Esophagus mucosa (tissue), 1 donor: ENCODE measurements at regions not wholly inside any gene's neighbourhood (a gene's known extent, or its start where the extent isn't known, plus 50 kb on each side); places are given as distances from the start of the nearest gene placed in this dataset.
"Not testable (repeated sequence)": the region's sequence is repeated elsewhere in the genome, so short reads cannot be mapped to it uniquely, and the experiment has no call there.

Source experiments
- ATAC-seq: fragments of 200-7000 bp; cut with Tn5 transposase; one replicate; pipeline ENCODE4 v1.9.1; 2020
- donor health status: DM: yes; HTN: yes; CAD: no.

GRCh38 chr14:84490081-84490480 lies 1039.9 kb upstream of the FLRT2 start:
- no peak for ATAC-seq

DNA sequence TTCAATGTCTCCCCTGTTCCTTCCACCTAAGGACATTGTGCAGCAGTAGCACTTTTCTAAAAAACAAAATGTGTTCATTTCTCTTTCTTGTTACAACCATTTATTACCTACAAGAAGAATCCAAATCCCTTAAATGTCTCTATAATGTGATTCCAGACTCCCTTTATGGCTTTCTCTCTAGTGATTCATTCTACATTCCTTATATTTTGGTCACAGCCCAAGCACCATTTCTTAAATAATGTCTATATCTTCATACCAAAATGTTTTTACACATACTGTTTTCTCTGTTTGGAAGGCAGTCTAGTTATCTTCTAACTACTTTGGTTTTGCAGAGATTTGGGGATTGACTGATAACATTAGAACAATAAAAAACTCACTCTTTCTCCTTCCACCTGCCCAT lies 1037.3 kb upstream of the FLRT2 start:
- no peak for ATAC-seq

- ATAC-seq = no peak
Measured at GRCh38 chr14:84493779-84494178, 1036.2 kb upstream of the FLRT2 start.

DNA sequence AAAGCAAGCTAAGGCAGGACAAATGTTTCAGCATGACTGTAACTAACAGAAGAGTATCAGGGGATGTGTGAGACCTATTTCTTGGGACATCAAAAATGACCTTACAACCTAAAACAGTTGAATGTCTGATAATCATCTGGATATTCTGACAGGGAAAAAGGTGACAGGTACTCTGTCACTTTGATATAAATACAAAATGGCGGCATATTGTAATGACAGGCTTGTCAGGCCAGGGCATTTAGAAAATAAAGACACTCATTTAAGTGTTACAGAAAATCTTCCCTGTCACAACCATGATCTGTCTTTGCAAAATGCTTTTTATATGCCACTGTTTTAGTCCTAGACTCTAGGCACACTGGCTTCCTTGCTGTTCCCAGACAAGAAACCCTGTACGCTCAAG lies 1033.3 kb upstream of the FLRT2 start:
- no peak for ATAC-seq

DNA sequence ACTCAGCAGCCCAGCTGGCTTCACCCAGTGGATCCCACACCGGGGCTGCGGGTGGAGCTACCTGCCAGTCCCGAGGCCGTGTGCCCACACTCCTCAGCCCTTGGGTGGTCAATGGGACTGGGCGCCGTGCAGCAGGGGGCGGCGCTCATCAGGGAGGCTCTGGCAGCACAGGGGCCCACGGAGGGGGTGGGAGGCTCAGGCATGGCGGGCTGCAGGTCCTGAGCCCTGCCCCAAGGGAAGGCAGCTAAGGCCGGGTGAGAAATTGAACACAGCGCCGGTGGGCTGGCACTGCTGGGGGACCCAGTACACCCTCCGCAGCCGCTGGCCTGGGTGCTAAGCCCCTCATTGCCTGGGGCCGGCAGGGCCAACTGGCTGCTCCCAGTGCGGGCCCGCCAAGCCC lies 1017.1 kb upstream of the FLRT2 start:
- not testable (repeated sequence) for ATAC-seq

GRCh38 chr14:84519836-84520235 lies 1010.1 kb upstream of the FLRT2 start:
- ATAC-seq = no peak

GRCh38 chr14:84520711-84521338 lies 1009.1 kb upstream of the FLRT2 start:
- ATAC-seq = no peak

- no peak for ATAC-seq
Measured at GRCh38 chr14:84523746-84524145, 1006.2 kb upstream of the FLRT2 start.

GRCh38 chr14:84527706-84528105 lies 1002.2 kb upstream of the FLRT2 start:
- ATAC-seq = no peak

- no peak for ATAC-seq
Measured at GRCh38 chr14:84532016-84532415, 997.9 kb upstream of the FLRT2 start.

GRCh38 chr14:84533181-84533725 lies 996.7 kb upstream of the FLRT2 start:
- ATAC-seq = no peak

DNA sequence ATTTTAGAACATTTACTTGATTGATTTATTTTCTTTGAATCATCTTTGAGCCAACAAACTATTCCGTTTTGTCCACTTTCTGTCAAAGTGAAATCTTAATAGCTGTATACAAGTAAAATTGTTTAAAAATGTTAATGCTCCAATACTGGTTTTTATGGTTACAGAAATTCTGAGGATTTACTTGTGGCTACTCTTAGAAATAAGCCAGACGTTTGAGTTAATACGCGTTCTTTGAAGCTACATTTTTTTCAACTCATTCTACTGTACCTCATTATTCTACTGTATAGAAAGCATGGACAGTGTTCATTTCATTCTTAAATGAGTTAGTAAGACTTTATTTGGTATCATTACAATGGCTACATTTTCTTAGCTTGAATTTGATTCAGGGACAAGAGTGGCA lies 996.2 kb upstream of the FLRT2 start:
- ATAC-seq = no peak

- no peak for ATAC-seq
Measured at GRCh38 chr14:84535484-84535883, 994.5 kb upstream of the FLRT2 start.

DNA sequence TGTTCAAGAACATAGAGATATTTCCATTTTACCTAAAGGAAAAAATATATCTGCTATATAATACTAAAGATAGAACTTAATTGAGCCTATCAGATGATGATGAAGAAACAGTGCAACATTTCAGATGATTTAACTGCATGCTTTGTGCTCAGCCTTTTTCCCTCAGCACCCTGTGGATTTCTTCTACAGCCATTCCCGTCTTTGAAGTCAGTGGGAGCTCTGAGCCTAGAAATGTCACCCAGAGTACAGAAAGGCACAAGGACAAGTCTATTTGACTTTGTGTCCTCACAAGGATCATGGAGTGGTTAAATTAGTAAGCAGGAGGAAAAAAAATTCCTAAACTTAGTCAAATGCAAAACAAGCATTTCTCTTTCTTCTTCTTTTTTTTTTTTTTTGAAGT lies 994.0 kb upstream of the FLRT2 start:
- no peak for ATAC-seq

DNA sequence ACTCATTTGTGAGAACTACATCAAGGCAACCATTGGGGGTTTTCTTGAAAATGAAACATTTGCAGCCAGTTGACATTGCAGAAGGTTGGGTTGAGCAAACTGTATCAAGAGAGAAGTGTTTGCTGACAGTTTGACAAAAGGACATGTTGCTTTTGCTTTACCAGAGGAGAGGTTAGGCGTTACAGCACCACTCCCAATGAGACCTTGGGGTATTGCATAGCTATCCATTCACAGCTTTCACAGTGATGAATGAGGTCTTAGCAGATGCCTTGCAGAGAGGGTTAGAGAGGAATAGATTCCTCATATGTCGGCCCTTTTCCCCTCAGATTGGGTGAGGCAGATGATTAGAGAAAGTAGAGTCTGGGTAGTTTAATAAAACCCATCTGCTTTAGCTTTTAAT lies 988.9 kb upstream of the FLRT2 start:
- no peak for ATAC-seq

DNA sequence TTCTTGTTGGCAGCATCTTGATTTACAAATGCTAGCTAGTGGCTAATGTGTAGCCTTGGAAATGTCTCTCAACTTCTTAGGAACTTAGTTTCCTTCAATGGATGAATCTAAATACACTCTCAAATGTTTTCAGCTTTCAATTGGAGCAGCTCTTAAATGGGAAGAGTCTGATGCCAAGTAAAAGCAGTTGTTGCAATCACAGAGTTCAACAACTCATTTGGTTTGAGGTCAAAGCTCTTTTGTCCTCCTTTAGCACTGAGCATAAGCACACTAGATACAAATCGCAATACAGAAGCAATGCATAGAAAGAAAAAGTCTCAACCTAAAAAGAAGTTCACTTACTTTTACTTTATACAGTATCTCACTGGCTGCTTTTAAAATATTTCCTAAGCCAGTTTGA lies 986.1 kb upstream of the FLRT2 start:
- no peak for ATAC-seq

DNA sequence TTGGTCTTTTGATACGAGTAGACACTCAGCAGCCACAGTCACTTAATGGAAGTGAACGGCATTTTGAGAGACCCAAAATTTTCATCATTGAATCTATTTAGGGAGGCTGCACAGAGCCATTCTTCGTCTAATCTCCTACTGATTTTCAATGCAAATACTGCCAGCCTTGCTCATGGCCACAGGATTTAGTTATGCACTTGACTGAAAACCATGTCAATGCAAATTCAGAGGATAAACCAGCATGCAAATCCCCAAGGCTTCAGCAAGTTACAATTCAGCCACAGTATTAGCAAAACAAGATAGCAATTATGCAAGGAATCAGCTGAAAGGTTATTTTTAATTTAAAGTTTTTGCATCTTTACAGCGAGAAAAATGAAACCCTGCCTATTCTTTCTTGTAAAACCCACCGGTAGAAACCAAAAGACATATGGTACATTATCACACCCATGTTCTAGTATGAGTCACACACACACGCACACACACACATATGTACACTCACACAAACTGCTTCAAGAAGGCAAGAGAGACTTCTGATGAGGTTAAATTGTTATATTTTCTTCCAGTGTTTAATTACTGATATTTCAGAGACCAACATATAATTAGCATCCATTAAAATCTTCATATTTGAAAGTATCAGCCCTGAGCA lies 985.3 kb upstream of the FLRT2 start:
- ATAC-seq = no peak

- no peak for ATAC-seq
Measured at GRCh38 chr14:84546236-84546635, 983.7 kb upstream of the FLRT2 start.

- no peak for ATAC-seq
Measured at GRCh38 chr14:84554136-84554535, 975.8 kb upstream of the FLRT2 start.

- ATAC-seq = no peak
Measured at GRCh38 chr14:84555493-84555892, 974.5 kb upstream of the FLRT2 start.

- no peak for ATAC-seq
Measured at GRCh38 chr14:84566109-84566508, 963.8 kb upstream of the FLRT2 start.

- no peak for ATAC-seq
Measured at GRCh38 chr14:84575681-84576080, 954.3 kb upstream of the FLRT2 start.

- no peak for ATAC-seq
Measured at GRCh38 chr14:84579292-84579691, 950.7 kb upstream of the FLRT2 start.

- no peak for ATAC-seq
Measured at GRCh38 chr14:84581041-84581440, 948.9 kb upstream of the FLRT2 start.

GRCh38 chr14:84584511-84584910 lies 945.4 kb upstream of the FLRT2 start:
- ATAC-seq = no peak
